ENCODE measurements at regions not wholly inside any gene's neighbourhood (a gene's known extent, or its start where the extent isn't known, plus 50 kb on each side); places are given as distances from the start of the nearest gene placed in this dataset.

GRCh38 chr3:43207628-43208085 is 78.7 kb upstream of the SNRK start:
- DNase-seq (ENCODE audit: low spot score), result no peak

GRCh38 chr3:43206632-43207031 is 79.7 kb upstream of the SNRK start:
- no peak for DNase-seq (ENCODE audit: low spot score)

- no peak for DNase-seq (ENCODE audit: low spot score)
These were observed 80.2 kb upstream of the SNRK start for GRCh38 chr3:43206105-43206504.

- no peak for DNase-seq (ENCODE audit: low spot score)
These were observed 83.3 kb upstream of the SNRK start for GRCh38 chr3:43203022-43203421.

- DNase-seq (ENCODE audit: low spot score), result no peak
These were observed 84.8 kb upstream of the SNRK start for GRCh38 chr3:43201581-43201980.

GRCh38 chr3:43199645-43200306 is 86.6 kb upstream of the SNRK start:
- no peak for DNase-seq (ENCODE audit: low spot score)

- no peak for DNase-seq (ENCODE audit: low spot score)
These were observed 87.3 kb upstream of the SNRK start for GRCh38 chr3:43198791-43199644.

- DNase-seq (ENCODE audit: low spot score), result no peak
These were observed 88.0 kb upstream of the SNRK start for GRCh38 chr3:43198301-43198700.

GRCh38 chr3:43197181-43197580 is 89.2 kb upstream of the SNRK start:
- no peak for DNase-seq (ENCODE audit: low spot score)

- DNase-seq (ENCODE audit: low spot score), result no peak
These were observed 89.6 kb upstream of the SNRK start for GRCh38 chr3:43196721-43197120.

- no peak for DNase-seq (ENCODE audit: low spot score)
These were observed 89.2 kb upstream of the POMGNT2 start for GRCh38 chr3:43195115-43195498.

- no peak for DNase-seq (ENCODE audit: low spot score)
These were observed 88.7 kb upstream of the POMGNT2 start for GRCh38 chr3:43194490-43195114.

- no peak for DNase-seq (ENCODE audit: low spot score)
These were observed 88.2 kb upstream of the POMGNT2 start for GRCh38 chr3:43194069-43194468.

GRCh38 chr3:43192028-43192427 is 86.1 kb upstream of the POMGNT2 start:
- no peak for DNase-seq (ENCODE audit: low spot score)

GRCh38 chr3:43191116-43191515 is 85.2 kb upstream of the POMGNT2 start:
- no peak for DNase-seq (ENCODE audit: low spot score)

GRCh38 chr3:43190670-43191069 is 84.8 kb upstream of the POMGNT2 start:
- DNase-seq (ENCODE audit: low spot score), result no peak

GRCh38 chr3:43187836-43188479 is 82.1 kb upstream of the POMGNT2 start:
- DNase-seq (ENCODE audit: low spot score), result no peak

GRCh38 chr3:43185983-43186314 is 80.1 kb upstream of the POMGNT2 start:
- DNase-seq (ENCODE audit: low spot score), result no peak

- no peak for DNase-seq (ENCODE audit: low spot score)
These were observed 79.5 kb upstream of the POMGNT2 start for GRCh38 chr3:43185274-43185982.

GRCh38 chr3:43183456-43183855 is 77.6 kb upstream of the POMGNT2 start:
- no peak for DNase-seq (ENCODE audit: low spot score)

GRCh38 chr3:43181202-43181821 is 75.4 kb upstream of the POMGNT2 start:
- DNase-seq (ENCODE audit: low spot score), result no peak

- DNase-seq (ENCODE audit: low spot score), result no peak
These were observed 74.8 kb upstream of the POMGNT2 start for GRCh38 chr3:43180694-43181093.
